ENCODE measurements at regions not wholly inside any gene's neighbourhood (a gene's known extent, or its start where the extent isn't known, plus 50 kb on each side); places are given as distances from the start of the nearest gene placed in this dataset.

DNA sequence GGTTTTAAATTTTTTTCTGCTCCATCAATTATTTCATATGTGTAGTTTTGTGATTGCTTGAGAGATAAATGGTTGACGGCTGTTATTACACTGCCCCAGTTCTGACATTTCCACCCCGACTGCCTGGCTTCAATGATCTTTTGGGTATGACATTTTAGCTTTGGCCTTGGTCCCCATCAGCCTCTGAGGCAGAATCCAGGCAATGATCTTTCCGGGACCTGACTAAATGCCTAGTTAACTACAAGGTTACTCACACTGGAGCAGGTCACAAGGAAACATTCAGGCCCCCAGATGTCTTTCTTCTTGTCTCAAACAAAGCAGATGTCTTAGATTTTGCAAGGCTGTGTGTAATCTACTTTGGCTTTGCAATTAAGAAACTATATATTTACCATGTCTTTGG lies 61.1 kb upstream of the TMCO5A start:
- DNase-seq (ENCODE audit: low spot score): no peak

DNA sequence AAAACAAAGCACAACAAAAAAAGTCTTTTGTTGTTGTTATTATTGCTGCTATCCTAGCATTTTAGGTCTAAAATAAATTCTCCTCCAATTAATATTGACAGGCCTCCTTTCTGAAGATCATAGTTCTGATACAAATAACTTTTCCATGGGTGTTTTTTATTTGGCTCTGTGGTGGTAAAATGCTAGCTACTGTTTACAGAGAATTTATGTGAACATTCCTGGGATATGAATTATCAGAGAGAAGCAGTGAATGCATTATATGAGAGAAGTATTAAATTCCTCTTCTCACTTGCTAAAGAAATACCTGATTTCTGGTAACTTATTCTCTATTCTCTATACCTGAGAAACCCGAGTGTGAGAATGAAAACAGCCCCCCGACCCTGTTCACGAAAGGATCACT lies 57.5 kb upstream of the TMCO5A start:
- no peak for DNase-seq (ENCODE audit: low spot score)

DNA sequence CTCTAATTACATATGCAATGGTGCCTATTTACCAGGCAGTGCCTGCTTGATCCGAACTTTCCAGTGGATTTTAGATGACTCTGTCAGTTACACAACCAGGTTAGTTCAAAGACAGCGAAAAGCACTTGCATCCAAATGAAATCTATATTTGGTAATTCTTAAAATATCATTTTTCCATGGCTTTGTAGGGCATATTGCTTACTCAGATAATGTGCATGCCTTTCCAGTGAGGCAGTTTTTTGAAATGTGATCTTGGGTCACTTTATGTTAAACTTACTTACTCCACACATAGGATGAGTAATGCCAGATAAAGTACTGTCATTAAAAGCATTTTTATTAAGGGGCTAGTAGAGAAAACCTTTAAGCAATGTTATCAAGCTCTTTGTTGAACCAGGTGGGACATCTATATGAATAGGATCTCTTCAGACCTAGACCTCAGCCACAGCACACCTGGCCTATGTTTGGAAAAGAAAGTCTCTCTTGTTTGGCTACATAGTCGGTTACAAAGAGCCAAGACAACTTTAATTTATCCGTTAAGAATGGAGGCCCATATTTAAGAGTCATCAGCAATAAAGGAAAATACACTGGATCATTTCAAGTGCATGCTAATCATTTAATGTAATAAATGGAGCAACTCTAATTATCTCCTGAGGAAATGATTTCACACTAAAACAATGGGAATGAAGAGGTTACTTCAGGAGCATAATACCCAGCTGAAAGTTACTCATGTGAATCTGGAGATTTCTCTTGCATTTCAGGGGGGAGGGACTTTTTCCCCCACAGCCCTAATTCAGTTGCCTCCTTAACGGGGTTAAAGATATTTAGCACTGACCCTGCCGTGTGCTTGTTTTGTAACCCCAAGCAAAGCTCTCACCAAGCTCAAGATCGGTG lies 56.3 kb upstream of the TMCO5A start:
- no peak for DNase-seq (ENCODE audit: low spot score)

DNA sequence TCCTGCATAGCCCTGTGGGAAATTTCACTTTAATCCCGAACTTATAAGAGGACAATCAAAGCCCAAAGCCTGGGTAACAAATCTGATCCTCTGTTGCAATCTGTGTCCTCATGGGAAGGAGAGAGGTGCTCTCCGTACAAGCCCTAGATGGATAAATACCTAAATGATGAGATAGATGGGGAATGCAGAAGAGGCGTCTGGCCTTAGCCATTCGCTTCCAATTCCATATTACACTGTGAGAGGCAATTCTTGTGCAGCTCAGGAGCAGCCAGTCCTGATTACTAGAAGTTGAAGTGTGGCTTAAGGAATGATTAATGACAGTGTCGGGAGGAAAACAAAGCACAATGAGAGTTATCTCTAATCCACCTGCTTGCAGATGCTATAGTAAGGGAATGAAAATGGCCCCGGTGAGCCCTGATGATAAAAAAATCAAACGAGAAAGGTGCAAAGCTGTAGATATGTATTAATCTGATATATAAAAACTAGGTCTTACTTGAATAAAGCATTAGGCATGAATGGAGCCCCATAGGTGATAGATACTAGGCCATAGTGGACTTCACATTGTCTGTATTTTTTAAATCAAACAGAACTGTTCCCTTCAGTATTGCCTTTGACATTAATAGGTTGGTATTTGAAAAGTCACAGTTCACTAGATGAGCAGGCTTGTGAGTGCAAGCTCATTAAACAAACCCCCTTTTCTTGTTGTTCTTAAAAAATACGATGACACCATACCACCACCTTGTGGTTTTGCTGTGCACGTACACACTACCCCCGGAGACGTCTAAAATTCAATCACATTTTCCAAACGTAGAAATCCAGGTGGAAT lies 54.2 kb upstream of the TMCO5A start:
- peak; percentile 5 for DNase-seq (ENCODE audit: low spot score)

DNA sequence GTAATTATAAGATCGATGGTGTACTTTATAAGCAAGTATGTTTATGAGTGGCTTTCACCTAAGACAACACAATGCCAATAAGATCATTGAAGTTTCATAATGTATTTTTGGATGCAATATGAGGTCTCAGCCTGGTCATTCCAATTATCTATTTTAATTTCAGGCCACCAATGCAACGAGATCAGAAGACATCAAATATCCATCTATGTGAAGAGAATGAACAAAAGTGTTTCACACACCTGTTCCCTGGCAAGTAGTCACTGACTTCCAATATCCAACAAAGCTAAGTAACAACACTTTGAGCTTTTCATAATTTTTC lies 53.6 kb upstream of the TMCO5A start:
- no peak for DNase-seq (ENCODE audit: low spot score)

GRCh38 chr15:37881237-37882013 lies 53.0 kb upstream of the TMCO5A start:
- no peak for DNase-seq (ENCODE audit: low spot score)

GRCh38 chr15:37882640-37883039 lies 51.8 kb upstream of the TMCO5A start:
- no peak for DNase-seq (ENCODE audit: low spot score)
